ENCODE measurements at regions not wholly inside any gene's neighbourhood (a gene's known extent, or its start where the extent isn't known, plus 50 kb on each side); places are given as distances from the start of the nearest gene placed in this dataset.

- TF ChIP-seq CTCF (IDR thresholded peaks at IDR 0.05 in 8 of 11, conservative IDR thresholded peaks at IDR 0.05 in 3 of 11) (no peak), POLR2A (IDR thresholded peaks at IDR 0.05) (no peak)
Observed at GRCh38 chr5:2329741-2330140, 421.7 kb downstream of the IRX2 start.

Data from spleen (tissue), 7 donors.